WERI-Rb-1 (cell line): ENCODE measurements at regions not wholly inside any gene's neighbourhood (a gene's known extent, or its start where the extent isn't known, plus 50 kb on each side); places are given as distances from the start of the nearest gene placed in this dataset.
"Not testable (repeated sequence)": the region's sequence is repeated elsewhere in the genome, so short reads cannot be mapped to it uniquely, and the experiment has no call there.

Experiments
- DNase-seq: peaks from one replicate; pipeline ENCODE4 v3.0.0-alpha.2; 2020
- H3K27ac ChIP-seq: fragments of 250-450 bp; sonication (Bioruptor Pico); 2 replicates; pipeline ENCODE4 v1.5.1; 2020; ENCODE audit warnings: mild to moderate bottlenecking, moderate library complexity
- H3K27me3 ChIP-seq: fragments of 250-450 bp; sonication (Bioruptor Pico); 2 replicates; pipeline ENCODE4 v1.5.1; 2021; ENCODE audit warnings: mild to moderate bottlenecking, low read depth, moderate library complexity; ENCODE audit not compliant: insufficient read depth, severe bottlenecking
- H3K36me3 ChIP-seq: fragments of 250-450 bp; sonication (Bioruptor Pico); 2 replicates; pipeline ENCODE4 v1.5.1; 2020; ENCODE audit warnings: mild to moderate bottlenecking, moderate library complexity
- H3K4me3 ChIP-seq: 2 replicates; pipeline ENCODE4 v1.5.1; 2011; ENCODE audit warnings: low read depth, mild to moderate bottlenecking, control low read depth, low read length
- H3K9me3 ChIP-seq: fragments of 250-450 bp; sonication (Bioruptor Pico); 2 replicates; pipeline ENCODE4 v1.5.1; 2021; ENCODE audit warnings: mild to moderate bottlenecking, moderate library complexity; ENCODE audit not compliant: severe bottlenecking
- TF ChIP-seq, protein P1 (sequence below): IDR thresholded peaks from 2 replicates; pipeline ENCODE4 v1.5.1; 2011; ENCODE audit warnings: low read depth, mild to moderate bottlenecking, control low read depth, inconsistent platforms, low read length

DNA sequence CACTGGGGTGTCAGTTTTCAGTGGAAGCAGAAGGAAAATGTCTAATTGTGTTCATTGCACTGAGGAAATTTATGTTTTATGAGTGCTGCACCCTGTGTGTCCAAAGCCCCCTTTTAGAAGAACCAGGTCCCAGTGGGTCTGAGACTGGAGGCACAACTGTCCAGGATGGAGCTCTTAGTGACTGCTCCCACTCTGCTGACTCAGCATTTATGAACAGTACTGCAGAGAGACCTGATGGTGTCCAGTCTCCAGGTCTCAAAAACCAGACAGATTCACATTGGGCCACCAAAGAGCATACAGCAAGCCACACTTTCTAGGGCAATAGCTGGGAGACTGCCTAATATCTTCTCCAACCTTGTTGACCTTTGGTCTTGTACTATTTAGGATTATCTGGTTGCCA, 321.9 kb downstream of the CBLN1 start:
- no peak for DNase-seq
- Histone ChIP-seq H3K4me3 (no peak overlapping the region), H3K9me3 (no peaks in the 10 kb centered on the region), H3K27ac (no peak overlapping the region), H3K36me3 (no peaks in the 10 kb centered on the region), H3K27me3 (no peaks in the 10 kb centered on the region)
- TF ChIP-seq, protein P1, sequence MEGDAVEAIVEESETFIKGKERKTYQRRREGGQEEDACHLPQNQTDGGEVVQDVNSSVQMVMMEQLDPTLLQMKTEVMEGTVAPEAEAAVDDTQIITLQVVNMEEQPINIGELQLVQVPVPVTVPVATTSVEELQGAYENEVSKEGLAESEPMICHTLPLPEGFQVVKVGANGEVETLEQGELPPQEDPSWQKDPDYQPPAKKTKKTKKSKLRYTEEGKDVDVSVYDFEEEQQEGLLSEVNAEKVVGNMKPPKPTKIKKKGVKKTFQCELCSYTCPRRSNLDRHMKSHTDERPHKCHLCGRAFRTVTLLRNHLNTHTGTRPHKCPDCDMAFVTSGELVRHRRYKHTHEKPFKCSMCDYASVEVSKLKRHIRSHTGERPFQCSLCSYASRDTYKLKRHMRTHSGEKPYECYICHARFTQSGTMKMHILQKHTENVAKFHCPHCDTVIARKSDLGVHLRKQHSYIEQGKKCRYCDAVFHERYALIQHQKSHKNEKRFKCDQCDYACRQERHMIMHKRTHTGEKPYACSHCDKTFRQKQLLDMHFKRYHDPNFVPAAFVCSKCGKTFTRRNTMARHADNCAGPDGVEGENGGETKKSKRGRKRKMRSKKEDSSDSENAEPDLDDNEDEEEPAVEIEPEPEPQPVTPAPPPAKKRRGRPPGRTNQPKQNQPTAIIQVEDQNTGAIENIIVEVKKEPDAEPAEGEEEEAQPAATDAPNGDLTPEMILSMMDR: no peak

DNA sequence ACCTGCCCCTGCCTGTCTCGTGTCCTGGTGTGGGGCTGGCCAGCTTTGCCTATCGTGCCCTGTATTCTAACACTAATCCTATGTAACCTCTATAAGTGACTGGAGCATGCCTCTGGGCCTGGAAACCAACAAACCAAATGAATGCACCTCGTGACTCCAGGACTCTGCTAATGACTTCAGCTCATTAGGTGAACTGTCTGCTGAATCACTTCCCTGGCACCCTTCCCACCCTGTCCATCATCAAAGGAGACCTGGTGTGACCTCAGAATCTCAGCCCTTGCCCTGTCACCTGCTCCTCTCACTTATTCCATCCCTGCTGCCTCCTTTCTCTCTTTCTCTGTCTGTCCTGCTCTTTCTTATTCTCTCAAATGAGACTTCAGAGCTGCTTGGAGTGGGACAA, 322.4 kb downstream of the CBLN1 start:
- Histone ChIP-seq H3K9me3 (no peaks in the 10 kb centered on the region), H3K4me3 (no peak overlapping the region), H3K36me3 (no peaks in the 10 kb centered on the region), H3K27me3 (no peaks in the 10 kb centered on the region), H3K27ac (no peak overlapping the region)
- no peak for DNase-seq
- TF ChIP-seq, protein P1: no peak

DNA sequence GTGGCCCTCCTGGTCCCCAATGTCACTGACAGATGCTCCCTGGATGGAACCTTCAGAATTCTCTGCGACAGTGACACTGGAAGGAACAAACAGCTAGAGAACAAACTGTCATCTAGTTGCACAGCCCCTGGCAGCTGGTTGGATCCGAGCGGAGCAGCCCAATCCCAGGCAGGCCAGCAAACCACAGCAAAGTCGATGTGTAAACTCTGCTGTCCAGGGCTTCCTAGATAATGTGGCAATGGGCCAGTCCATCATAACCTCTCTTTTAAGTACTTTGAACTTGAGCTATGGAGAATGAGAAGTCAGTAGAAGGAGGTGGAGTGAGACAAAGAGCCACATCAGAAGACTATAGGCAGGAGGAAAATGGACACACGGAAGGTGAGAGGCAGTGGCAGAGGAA, 323.0 kb downstream of the CBLN1 start:
- Histone ChIP-seq H3K36me3 (no peaks in the 10 kb centered on the region), H3K27me3 (no peaks in the 10 kb centered on the region), H3K9me3 (no peaks in the 10 kb centered on the region), H3K27ac (no peak overlapping the region), H3K4me3 (no peak overlapping the region)
- no peak for DNase-seq
- TF ChIP-seq, protein P1: no peak

DNA sequence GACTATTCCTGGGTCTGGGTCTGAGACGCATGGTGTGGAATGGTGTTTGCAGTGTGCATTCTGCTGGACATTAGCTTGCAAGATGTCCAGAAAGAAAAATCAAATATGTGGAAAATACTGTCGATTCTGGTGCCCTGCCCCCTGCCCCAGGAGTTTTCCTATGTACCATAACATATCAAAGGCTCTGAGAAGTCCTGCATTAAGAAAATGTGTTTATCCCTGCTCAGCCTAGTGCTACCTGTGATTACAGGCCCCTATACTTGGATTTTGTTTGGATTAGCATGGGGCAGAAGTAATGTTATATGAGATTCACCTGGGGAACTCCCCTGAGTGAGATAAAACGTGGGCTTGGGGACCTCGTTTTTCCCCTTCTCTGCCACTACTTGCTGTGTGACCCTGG, 325.0 kb downstream of the CBLN1 start:
- no peak for DNase-seq
- no peaks in the 10 kb centered on the region for H3K9me3 ChIP-seq
- no peaks in the 10 kb centered on the region for H3K27me3 ChIP-seq
- TF ChIP-seq, protein P1: no peak
- no peak overlapping the region for H3K4me3 ChIP-seq
- H3K36me3 ChIP-seq: no peaks in the 10 kb centered on the region
- no peak overlapping the region for H3K27ac ChIP-seq

DNA sequence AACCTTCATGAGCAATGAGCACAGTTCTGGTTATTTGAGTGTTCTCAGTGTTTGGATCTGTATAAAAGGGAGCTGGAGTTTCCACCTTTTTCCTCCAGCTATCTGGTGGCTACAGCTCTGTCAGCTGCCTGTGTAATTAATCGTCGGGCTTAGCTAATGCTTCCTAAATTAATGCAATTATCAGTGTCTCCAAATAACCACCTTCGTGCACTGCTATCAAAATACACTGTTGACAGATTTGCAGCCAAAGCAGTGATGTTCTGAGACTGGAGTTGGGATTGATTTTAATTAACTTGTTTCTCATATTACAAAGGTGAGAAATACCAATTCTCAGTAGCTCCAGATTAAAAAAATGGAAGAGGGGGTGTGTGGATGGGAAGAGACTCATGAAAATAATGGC, 325.8 kb downstream of the CBLN1 start:
- no peak overlapping the region for H3K27ac ChIP-seq
- no peaks in the 10 kb centered on the region for H3K36me3 ChIP-seq
- no peaks in the 10 kb centered on the region for H3K27me3 ChIP-seq
- H3K9me3 ChIP-seq: no peaks in the 10 kb centered on the region
- TF ChIP-seq, protein P1: no peak
- no peak overlapping the region for H3K4me3 ChIP-seq
- DNase-seq: no peak

DNA sequence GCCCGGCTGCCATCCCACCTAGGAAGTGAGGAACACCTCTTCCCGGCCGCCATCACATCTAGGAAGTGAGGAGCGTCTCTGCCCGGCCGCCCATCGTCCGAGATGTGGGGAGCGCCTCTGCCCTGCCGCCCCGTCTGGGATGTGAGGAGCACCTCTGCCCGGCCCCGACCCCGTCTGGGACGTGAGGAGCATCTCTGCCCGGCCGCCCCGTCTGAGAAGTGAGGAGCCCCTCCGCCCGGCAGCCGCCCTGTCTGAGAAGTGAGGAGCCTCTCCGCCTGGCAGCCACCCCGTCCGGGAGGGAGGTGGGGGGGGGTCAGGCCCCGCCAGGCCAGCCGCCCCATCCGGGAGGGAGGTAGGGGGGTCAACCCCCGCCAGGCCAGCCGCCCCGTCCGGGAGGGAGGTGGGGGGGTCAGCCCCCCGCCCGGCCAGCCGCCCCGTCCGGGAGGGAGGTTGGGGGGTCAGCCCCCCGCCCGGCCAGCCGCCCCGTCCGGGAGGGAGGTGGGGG, 330.0 kb downstream of the CBLN1 start:
- H3K9me3 ChIP-seq, H3K4me3 ChIP-seq, DNase-seq: not testable (repeated sequence)

More for the DNA sequence above, 330.0 kb downstream of the CBLN1 start:
- H3K27ac ChIP-seq, H3K36me3 ChIP-seq, H3K27me3 ChIP-seq: not testable (repeated sequence)
